DMS153 treated with DMSO at 0.1 percent for 48 hours (cell line): ENCODE measurements at regions not wholly inside any gene's neighbourhood (a gene's known extent, or its start where the extent isn't known, plus 50 kb on each side); places are given as distances from the start of the nearest gene placed in this dataset.

Experiments
- DNase-seq: peaks from one replicate; lab custom pipeline; 2025; ENCODE audit not compliant: unreplicated experiment; lab: John Stamatoyannopoulos, UW

DNA sequence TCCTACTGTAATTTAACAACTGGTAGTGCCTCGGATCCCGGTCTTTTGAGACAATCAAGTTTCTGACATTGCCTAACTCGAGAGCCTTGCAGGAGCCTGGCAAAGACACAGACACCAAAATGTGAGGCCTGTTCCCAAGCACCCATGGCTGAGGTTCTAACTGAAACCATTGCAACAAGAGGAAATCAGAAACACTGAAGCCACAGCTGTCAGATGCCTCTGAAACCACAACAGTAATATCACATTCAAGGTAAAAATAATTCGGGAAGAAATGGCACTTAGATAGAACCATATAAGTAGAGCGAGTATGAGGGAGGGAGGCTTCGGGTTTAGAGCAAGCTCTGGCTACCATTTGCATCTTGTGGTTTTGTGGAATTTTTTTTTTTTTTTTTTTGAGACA, 285.9 kb downstream of the FBXO15 start:
- DNase-seq: no peak

GRCh38 chr18:73859837-73860397, 287.7 kb downstream of the FBXO15 start:
- no peak for DNase-seq

DNA sequence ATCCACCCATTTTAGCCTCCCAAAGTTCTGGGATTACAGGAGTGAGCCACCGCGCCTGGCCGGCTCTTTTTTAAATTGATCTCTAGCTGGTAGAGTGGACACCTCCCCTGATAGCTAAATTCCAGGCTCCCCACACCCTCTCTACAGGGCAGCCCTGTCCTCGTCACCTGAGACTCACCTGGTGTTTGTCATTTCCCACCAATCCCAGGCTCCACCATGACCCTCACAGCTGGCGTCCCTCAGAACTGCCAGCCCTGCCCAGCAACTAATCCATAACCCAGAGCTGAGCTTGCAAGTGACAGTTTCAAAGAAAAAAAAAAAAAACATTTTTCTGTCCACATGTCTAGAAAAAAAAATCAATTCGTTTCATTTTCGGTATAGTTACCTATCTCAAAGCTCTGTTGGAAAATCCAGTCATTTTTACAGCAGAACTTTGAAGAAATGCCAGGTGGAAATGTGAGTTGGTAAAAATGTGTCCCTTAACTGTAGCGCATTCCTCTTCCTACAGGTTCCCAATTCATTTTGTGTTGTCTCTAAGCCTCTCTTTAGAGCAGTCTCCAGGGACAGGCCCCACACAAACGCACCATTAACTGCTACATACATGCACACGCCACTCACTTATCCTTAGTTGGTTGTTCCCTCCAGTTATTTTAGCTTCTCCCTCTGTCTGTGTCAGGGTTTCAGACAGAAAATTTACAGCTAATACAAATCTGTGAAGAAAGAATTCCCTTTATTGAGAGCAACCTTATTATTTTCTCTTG, 294.7 kb downstream of the FBXO15 start:
- no peak for DNase-seq

DNA sequence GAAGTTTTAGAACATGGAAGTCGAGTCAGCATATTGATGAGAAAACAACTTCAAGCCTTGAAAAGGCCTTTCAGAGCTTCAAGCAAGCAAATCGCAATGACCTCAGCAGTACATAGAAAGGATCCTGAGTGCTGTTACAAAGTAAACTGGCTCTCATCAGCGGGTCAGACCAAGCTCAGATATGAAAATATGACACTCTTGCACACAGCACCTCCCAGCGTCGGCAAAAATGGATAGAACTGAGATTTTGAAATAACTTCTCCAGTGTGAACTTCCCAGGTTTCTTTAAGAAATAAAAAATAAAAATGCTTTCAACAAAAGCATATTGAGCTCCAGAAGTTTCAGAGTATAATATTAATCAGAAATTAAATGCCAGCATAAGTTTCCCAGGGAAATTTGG, 296.9 kb downstream of the FBXO15 start:
- no peak for DNase-seq

GRCh38 chr18:73848656-73849055, 299.0 kb downstream of the FBXO15 start:
- DNase-seq: no peak

DNA sequence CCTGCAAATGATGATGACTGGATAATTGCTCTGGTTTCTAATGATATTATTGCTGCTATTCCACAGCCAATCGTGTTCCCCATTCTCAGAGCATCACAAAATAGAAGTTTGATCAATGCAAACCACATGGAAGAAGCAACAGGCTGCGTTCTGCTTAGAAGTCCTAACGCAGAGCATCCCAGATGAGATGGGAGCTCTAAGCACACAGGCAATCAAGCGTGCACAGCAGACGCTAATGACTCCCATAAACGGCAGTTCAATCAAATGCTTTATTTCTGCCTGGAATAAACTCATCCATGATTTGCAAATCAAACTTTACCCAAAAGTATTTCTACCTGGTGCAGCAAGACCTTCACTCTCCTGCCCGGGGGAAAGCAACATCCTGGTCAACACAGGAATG, 304.2 kb downstream of the FBXO15 start:
- no peak for DNase-seq

DNA sequence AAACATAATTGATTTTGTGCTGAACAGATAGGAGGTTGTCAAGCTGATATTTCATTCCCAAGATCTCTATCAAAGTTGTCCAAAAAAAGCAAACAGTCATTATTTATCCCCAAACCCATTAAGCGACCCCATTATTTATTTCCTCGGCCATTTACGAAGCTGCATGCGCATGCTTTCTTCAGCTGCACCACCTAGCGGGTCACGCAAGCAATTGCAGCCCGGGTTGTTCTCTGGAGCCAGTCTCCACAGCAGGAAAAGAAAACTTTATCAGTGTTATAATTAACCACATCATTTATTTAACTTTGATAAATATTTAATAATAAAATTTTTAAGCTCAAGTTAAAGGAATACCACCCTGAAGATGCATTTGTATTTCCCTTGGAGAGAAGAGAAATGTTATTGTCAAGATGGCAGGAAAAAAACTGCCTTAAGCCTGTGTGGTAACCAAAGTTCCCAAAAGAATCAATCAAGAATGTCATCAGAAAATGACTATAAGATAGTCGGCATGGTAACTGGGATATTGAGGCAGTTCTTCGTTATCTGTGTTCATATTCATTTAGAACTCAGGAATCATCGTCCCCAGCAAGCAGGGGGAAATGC, 304.7 kb downstream of the FBXO15 start:
- peak; percentile 35 for DNase-seq

DNA sequence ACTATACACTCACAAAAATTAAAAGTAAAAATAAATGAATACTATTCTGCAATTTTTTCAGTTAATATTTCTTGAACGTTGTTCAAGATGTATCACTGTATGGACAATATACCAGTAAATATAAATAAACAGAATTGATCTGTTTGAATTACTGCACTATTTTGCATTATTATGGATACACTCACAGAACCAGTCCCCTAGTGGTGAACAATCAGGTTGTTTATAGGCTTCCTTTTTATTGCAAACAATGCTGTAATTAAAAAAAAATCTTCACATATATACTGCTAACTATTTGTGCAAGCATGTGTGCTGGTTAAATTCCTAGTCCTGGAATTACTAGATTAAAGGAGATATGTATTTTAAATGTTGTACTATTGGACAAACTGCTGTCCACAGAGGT, 306.0 kb downstream of the FBXO15 start:
- DNase-seq: no peak

GRCh38 chr18:73840319-73840945, 307.2 kb downstream of the FBXO15 start:
- no peak for DNase-seq

DNA sequence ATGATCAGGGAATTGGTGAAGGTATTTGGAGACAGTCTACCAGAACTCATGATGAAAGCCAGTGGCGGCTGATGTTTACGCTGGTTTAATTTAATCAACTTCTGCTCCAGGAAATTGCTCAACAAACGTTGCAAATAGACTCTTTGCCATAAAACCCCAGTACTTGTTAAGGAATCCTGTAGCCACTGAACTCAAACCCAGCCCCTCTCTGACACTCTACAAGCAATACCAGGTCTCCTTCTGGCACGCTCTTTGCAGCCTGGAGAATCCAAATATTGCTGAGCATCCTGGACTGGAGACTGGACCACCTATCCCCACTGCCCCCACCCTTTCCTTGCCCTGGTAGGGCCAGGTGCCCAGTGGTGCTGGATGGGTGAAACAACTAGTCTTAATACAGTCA, 308.2 kb downstream of the FBXO15 start:
- DNase-seq: no peak

GRCh38 chr18:73838107-73838506, 309.5 kb downstream of the FBXO15 start:
- DNase-seq: no peak

GRCh38 chr18:73835656-73836364, 311.8 kb downstream of the FBXO15 start:
- DNase-seq: no peak

DNA sequence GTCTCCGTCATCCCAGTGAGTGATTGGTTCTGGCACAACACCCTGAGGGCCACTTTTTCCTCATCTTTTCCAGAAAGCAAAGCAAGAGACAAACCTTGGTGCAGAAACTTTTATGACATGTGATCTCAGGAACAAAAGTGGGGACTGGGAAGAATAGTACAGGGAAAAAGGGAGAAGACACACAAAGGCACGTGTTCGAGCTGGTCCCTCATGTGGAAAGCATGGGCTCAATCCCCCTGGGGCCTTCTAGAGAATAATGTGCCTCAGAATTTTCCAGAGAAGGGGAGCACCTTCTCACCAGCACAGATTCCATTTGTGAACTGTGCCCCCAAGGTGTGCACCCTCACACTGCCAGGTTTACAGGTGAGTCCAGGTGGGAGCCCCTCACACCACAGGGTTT, 312.6 kb downstream of the FBXO15 start:
- no peak for DNase-seq

- DNase-seq: no peak
Measured at GRCh38 chr18:73831688-73832087, 315.9 kb downstream of the FBXO15 start.

DNA sequence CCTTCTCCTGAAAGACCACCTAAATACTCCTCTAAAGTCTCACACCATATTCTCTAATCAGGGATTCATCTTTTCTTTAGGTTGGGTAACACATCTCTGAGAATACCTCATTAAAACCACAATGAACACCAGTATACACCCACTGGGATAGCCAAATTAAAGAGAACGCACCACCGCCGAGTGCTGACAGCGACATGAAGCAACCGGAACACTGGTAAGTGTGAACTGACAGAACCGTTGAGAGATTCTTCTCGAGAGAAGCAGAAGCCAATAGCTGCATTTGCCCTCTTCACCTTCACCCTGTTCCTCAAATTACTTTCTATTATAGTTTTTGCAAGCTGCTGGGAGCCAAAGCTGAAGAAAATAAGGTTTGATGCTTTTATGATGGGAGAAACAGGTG, 318.5 kb downstream of the FBXO15 start:
- no peak for DNase-seq

DNA sequence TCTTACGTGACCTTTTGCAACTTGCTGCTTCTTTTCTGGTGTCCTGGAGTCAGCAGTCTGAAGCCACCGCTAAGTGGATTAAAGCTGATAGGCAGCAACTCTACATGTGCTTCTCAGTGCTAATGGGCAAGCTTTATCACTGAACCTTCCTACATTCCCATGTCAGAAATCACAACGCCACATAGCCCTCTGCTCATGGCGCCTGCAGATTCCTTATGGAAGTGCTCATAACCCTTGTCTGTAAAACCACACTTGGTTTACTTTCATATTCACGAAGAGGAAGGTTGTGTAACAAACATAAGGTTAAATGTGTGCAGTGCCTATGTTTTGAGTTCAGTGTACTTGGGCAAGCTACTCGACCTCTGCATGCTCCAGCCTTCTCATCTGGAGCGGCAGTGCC, 319.8 kb downstream of the FBXO15 start:
- no peak for DNase-seq

GRCh38 chr18:73826098-73826497, 321.5 kb downstream of the FBXO15 start:
- no peak for DNase-seq

- DNase-seq: no peak
Measured at GRCh38 chr18:73824671-73825070, 323.0 kb downstream of the FBXO15 start.

DNA sequence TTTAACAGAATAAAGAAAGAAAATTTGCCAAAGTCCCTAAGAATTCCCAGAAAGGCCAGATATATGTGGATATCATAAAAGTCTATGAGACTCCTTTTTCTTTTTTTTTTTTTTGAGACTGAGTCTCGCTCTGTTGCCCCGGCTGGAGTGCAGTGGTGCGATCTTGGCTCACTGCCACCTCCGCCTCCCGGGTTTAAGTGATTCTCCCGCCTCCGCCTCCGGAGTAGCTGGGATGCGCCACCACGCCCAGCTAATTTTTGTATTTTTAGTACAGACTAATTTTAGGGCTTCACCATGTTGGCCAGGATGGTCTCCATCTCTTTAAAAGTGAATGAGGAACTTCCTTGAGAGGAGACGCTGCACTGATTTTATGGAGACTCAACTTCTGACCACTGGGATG, 335.2 kb downstream of the FBXO15 start:
- DNase-seq: no peak

GRCh38 chr18:73807551-73808192, 340.0 kb downstream of the FBXO15 start:
- DNase-seq: no peak

DNA sequence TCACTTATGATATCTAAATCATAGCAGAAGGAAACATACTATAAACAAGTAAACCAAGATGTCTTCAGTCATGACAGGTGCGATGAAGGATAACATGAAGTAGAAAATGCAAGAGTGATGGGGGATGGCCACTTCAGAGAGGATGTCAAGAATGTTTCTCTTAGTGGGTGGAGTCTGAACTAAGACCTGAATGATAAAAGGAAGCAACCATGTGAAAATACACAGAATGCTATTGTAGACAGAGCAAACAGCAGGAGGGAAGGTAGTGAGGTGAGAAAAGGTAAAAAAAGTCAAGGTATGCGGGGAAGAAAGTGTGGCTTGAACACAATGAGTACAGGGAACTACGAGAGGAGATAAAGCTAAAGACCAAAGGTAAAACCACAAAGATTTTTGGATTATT, 341.6 kb downstream of the FBXO15 start:
- DNase-seq: no peak
